KMS-11 (cell line): ENCODE measurements at regions not wholly inside any gene's neighbourhood (a gene's known extent, or its start where the extent isn't known, plus 50 kb on each side); places are given as distances from the start of the nearest gene placed in this dataset.

Experiments used
- H2AFZ ChIP-seq: fragments of 200-600 bp; sonication (generic); 2 replicates; pipeline ENCODE4 v1.6.1; 2016; ENCODE audit warnings: antibody characterized with exemption, mixed run types, low read depth
- H3K27ac ChIP-seq: fragments of 200-600 bp; sonication (generic); 2 replicates; pipeline ENCODE4 v1.6.1; 2016; ENCODE audit warnings: mild to moderate bottlenecking, mixed run types
- H3K27me3 ChIP-seq: fragments of 200-600 bp; sonication (generic); 2 replicates; pipeline ENCODE4 v1.6.1; 2017; ENCODE audit warnings: mild to moderate bottlenecking, low read depth, mixed run types, moderate library complexity; ENCODE audit not compliant: insufficient read depth
- H3K36me3 ChIP-seq: fragments of 200-600 bp; sonication (generic); 2 replicates; pipeline ENCODE4 v1.6.1; 2017; ENCODE audit warnings: mild to moderate bottlenecking, mixed run types; ENCODE audit not compliant: insufficient read depth
- H3K4me1 ChIP-seq: fragments of 200-600 bp; sonication (generic); 2 replicates; pipeline ENCODE4 v1.6.1; 2016; ENCODE audit warnings: mild to moderate bottlenecking, low read depth, mixed run types; ENCODE audit not compliant: poor library complexity, severe bottlenecking
- H3K4me2 ChIP-seq: fragments of 200-600 bp; sonication (generic); 2 replicates; pipeline ENCODE4 v1.7.0; 2016; ENCODE audit warnings: mild to moderate bottlenecking, mixed run types
- H3K4me3 ChIP-seq: fragments of 200-600 bp; sonication (generic); IDR thresholded peaks from 2 replicates; pipeline ENCODE4 v1.6.1; 2017; ENCODE audit warnings: low read depth, low read length, mixed read lengths; ENCODE audit not compliant: insufficient read depth
- H3K79me2 ChIP-seq: fragments of 200-600 bp; sonication (generic); 2 replicates; pipeline ENCODE4 v1.6.1; 2016; ENCODE audit warnings: low read depth, mixed run types; ENCODE audit not compliant: insufficient read depth
- H3K9ac ChIP-seq: fragments of 200-600 bp; sonication (generic); 2 replicates; pipeline ENCODE4 v1.6.1; 2016; ENCODE audit warnings: mild to moderate bottlenecking, mixed run types
- H4K20me1 ChIP-seq: fragments of 200-600 bp; sonication (generic); 2 replicates; pipeline ENCODE4 v1.6.1; 2016; ENCODE audit warnings: mild to moderate bottlenecking, mixed run types; ENCODE audit not compliant: insufficient read depth
- TF ChIP-seq, protein P1 (sequence below): fragments of 200-600 bp; sonication (generic); conservative IDR thresholded peaks from 2 replicates; pipeline ENCODE4 v1.6.1; 2017; ENCODE audit warnings: low read depth, mild to moderate bottlenecking, antibody characterized with exemption, low read length, moderate library complexity, mixed read lengths

DNA sequence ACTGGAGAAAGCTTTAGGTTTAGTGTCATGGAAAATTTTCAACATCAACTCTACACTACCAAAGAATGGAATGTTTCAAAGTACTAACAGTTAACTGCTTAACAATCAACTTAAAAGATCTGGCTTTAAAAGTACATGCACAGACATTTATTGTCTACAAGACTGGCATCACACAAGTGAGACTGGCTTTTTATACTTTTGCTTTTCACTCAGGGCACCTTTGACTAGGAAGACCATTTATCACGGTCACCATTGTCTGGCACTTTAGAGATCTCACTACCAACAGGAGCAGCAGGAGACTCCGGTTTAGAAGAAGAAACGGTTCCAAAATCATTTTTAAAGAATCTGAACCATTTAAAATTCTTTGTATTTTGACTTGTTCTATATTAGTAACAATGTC, 812.3 kb downstream of the ADGRL2 start:
- no peak overlapping the region for H3K4me3 ChIP-seq
- no peak overlapping the region for H3K9ac ChIP-seq
- no peaks in the 10 kb centered on the region for H3K4me1 ChIP-seq
- H2AFZ ChIP-seq, result no peak overlapping the region
- TF ChIP-seq, protein P1, sequence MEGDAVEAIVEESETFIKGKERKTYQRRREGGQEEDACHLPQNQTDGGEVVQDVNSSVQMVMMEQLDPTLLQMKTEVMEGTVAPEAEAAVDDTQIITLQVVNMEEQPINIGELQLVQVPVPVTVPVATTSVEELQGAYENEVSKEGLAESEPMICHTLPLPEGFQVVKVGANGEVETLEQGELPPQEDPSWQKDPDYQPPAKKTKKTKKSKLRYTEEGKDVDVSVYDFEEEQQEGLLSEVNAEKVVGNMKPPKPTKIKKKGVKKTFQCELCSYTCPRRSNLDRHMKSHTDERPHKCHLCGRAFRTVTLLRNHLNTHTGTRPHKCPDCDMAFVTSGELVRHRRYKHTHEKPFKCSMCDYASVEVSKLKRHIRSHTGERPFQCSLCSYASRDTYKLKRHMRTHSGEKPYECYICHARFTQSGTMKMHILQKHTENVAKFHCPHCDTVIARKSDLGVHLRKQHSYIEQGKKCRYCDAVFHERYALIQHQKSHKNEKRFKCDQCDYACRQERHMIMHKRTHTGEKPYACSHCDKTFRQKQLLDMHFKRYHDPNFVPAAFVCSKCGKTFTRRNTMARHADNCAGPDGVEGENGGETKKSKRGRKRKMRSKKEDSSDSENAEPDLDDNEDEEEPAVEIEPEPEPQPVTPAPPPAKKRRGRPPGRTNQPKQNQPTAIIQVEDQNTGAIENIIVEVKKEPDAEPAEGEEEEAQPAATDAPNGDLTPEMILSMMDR, result no peak
- H3K79me2 ChIP-seq, result no peaks in the 10 kb centered on the region
- no peaks in the 10 kb centered on the region for H3K27me3 ChIP-seq
- no peaks in the 10 kb centered on the region for H4K20me1 ChIP-seq
- no peaks in the 10 kb centered on the region for H3K36me3 ChIP-seq
- H3K4me2 ChIP-seq, result no peak overlapping the region
- H3K27ac ChIP-seq, result no peak overlapping the region

DNA sequence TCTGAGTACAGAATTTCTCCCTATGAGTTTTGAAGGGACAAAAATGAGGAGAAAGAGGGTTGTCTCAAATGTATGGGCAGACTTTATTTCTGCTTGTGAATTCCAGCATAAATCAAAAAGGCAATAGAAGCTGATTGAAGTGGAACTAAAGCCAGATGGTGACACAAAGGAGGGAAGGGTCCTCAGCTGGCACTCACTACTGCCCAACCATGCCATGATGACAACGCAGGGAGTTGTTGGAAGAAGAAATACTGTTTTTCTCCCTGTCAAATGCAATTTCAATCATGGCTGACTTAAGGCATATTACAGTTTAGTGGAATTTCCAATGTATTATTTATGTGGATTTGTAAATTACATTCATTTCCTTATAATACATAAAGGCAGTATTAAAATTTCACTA, 805.8 kb downstream of the ADGRL2 start:
- no peak overlapping the region for H3K27ac ChIP-seq
- H3K27me3 ChIP-seq, result no peaks in the 10 kb centered on the region
- TF ChIP-seq, protein P1, result no peak
- no peak overlapping the region for H3K4me3 ChIP-seq
- no peak overlapping the region for H3K9ac ChIP-seq
- no peaks in the 10 kb centered on the region for H3K79me2 ChIP-seq
- H3K4me2 ChIP-seq, result no peak overlapping the region
- no peak overlapping the region for H2AFZ ChIP-seq
- H3K36me3 ChIP-seq, result no peaks in the 10 kb centered on the region
- H4K20me1 ChIP-seq, result no peaks in the 10 kb centered on the region
- H3K4me1 ChIP-seq, result no peaks in the 10 kb centered on the region

DNA sequence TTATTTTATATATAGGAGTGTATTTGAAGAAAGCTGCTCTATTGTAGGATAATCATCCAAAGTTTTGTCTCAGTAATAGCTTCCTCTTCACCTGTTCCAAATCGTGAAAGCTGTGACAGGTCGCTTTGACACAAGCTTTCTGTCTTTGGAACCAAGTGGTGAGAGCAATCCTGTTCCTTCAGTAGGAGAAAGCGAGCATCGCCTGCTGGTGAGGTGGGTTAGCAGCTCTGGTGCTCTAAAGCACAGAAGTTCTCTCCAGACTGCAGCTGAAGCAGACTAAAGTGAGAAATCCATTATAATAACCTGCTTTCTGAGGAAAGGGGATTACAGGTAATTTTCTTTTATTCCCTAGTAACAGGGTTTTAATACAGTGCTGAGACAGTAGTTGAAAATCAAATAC, 803.8 kb downstream of the ADGRL2 start:
- Histone ChIP-seq H3K4me1 (no peaks in the 10 kb centered on the region), H3K4me3 (no peak overlapping the region), H3K9ac (no peak overlapping the region), H3K27me3 (no peaks in the 10 kb centered on the region), H3K36me3 (no peaks in the 10 kb centered on the region), H2AFZ (no peak overlapping the region), H4K20me1 (no peaks in the 10 kb centered on the region), H3K4me2 (no peak overlapping the region), H3K27ac (no peak overlapping the region), H3K79me2 (no peaks in the 10 kb centered on the region)
- TF ChIP-seq, protein P1, result no peak

- no peaks in the 10 kb centered on the region for H3K36me3 ChIP-seq
- no peaks in the 10 kb centered on the region for H4K20me1 ChIP-seq
- no peaks in the 10 kb centered on the region for H3K27me3 ChIP-seq
- no peak overlapping the region for H3K4me3 ChIP-seq
- no peaks in the 10 kb centered on the region for H3K4me1 ChIP-seq
- no peak overlapping the region for H3K4me2 ChIP-seq
- no peaks in the 10 kb centered on the region for H3K79me2 ChIP-seq
- no peak overlapping the region for H3K9ac ChIP-seq
- H2AFZ ChIP-seq, result no peak overlapping the region
- TF ChIP-seq, protein P1, result no peak
- H3K27ac ChIP-seq, result no peak overlapping the region
Measured at GRCh38 chr1:82600314-82600713, 799.6 kb downstream of the ADGRL2 start.
